HG02870 (cell line): ENCODE measurements at regions not wholly inside any gene's neighbourhood (a gene's known extent, or its start where the extent isn't known, plus 50 kb on each side); places are given as distances from the start of the nearest gene placed in this dataset.
"Not testable (repeated sequence)": the region's sequence is repeated elsewhere in the genome, so short reads cannot be mapped to it uniquely, and the experiment has no call there.

Source experiments
- ATAC-seq: cut with Tn5 transposase; IDR thresholded peaks from one replicate; pipeline ENCODE4 v1.9.1; 2021; ENCODE audit warnings: mild to moderate bottlenecking, moderate library complexity; ENCODE audit not compliant: unreplicated experiment

DNA sequence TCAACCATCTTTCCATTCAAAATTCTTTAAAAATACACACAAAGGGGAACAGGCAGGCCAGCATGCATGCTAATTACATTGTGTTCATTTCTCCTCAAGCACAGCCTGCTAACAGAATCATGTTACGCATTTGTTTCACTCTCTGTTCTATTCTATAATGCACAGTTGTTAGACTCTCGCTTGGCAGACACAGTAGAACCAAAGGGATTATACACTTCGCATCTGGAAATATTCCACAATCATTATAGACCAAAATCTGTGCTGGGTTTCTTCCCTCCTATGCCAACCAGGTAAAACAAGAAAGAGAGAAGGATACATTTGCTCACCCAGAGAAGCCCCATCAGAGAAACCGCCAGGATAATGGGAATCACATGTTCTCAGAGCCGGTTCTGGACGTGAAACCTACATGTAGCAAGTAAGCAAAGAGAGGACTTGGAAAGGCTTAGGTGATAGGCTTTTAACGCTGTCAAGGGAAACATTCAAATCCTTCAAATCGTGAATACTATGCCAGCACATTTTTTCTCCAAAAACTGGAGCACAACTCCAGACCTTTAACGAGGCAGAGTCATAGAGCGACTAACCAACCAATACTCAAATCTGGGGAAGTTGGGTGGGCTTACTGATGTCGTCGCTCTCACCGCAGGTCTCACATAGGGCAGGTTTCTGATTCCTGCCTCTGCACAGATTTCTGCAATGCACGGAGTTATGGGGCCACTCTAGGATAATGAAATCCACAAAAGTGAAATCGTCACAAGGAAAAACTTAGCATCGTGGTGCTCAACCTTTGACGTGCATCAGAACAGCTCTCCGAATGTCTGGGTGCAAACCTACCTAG lies 380.5 kb upstream of the AUTS2 start:
- no peak for ATAC-seq

DNA sequence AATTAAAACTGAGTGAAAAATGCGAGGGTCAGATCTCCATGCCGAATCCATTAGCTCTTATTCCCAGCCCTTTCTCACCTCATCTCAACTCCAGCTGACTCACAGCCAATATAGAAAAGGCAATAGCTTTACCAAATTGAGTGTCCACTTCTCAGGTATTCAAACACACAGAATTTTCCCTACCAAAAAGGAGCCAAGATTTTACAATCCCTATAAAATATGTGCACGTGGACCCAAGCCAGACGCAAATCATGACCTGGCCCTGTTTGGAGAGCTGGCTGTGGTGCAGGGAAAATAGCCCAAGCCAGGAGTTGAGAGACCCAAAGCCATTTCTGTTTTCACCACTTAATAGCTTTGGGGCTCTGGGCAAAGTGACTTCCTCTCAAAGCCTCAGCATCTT lies 379.7 kb upstream of the AUTS2 start:
- ATAC-seq = no peak

DNA sequence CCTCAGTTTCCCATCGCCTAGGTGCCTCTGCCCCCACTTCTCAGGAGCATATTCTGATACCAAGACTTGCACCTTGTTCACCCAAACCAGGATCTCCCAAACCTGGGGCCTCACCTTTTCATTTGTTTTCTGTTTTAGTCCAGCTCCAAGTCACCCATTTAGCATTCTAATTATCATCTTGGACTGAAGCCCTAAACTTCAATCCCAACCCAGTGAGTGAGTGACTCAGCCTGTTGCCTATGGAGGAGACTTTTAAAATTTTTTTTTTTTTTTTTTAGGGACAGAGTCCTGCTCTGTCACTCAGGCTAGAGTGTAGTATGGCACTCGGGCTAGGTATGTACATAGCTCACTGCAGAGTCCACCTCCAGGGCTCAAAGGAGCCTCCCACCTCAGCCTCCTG lies 378.9 kb upstream of the AUTS2 start:
- ATAC-seq = no peak

DNA sequence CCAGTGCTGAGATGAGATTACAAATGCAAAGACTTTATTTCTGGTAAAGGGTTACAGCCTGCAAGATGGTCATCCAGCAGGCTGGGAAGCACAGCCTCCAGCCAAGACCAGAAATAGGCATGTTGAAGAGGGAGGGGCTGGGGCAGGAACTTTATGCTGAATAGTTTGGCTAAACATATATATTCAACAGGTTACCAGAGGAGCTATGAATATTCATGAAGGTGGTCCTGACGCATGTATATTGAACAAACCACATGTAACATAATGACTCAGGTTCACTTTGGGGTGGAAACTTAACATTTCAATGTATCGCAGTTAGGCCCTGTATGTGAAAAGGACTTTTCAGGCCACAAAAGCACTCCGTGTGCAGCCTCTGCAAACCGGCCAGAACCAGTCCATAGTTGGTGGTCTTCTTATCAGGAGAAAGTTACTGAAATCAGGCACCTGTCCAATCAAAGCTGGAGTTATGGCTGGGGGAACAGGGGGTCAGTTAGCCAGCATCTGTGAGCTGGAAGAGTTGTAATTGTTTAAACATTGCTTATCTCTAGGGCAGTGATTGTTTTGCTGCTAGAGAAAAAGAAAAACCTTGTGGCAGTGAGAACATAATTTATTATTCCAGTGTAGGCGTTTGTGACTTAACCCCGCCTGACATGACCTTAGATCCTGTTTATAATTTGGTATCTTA lies 372.9 kb upstream of the AUTS2 start:
- no peak for ATAC-seq

DNA sequence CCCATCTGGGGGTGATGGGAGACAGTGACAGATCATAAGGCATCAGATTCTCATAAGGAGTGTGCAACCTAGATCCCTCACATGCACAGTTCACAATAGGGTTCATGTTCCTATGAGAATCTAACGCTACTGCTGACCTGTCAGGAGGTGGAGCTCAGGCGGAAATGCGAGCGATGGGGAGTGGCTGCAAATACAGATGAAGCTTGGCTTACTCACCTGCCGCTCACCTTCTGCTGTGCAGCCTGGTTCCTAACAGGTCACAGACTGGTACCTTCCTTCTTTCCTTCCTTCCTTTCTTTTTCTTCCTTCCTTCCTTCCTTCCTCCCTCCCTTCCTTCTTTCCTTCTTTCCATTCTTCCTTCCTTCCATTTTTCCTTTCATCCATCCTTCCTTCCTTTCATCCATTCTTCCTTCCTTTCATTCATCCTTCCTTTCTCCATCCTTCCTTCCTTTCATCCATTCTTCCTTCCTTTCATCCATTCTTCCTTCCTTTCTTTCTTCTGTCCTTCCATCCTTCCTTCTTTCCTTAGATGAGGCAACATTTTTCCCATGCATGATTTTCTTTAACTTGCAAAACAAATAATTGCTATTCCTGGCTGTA lies 370.0 kb upstream of the AUTS2 start:
- ATAC-seq = no peak

DNA sequence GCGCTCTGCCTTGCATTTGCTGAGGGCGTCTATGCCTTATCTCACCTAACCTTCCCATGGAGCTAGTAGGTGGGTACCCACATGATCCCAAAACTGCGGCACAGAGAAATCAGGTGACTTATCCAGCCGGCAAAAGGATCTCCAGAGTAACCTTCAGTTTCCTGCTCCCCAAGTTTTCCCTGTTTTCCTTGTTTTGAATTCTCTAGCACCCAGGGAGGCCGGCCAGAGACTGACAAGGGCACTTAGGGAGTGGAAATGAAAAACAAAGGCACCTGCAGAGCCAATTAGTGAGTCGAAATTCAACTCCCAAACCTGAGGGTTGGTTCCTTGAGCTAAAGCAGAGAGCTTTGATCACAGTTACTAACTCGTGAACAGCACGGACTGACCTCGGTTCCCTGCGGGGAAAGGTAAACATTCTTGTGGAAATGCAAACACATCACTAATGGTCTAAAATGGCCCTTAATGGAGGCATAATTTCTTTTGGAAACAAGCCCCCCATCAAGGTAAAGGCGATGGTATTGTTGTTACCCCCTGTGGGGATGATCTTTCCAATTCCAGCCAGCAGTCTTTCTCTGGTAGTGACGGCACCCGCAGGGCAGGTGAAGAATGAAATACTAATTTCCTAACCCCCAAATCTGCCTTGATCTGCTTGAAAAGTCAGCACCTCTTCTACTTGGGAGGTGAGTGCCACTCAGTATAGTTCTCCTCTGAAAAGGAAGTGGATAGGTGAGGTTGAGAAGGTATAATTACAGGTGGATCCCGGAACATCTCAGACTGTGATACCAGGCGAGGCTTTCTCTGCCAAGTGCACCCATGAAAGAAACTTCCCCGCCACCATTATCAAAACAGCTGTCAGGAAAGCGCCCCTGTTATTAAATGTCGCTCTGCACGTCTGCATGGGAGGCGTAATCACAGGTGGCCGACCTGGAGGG lies 365.6 kb upstream of the AUTS2 start:
- no peak for ATAC-seq

DNA sequence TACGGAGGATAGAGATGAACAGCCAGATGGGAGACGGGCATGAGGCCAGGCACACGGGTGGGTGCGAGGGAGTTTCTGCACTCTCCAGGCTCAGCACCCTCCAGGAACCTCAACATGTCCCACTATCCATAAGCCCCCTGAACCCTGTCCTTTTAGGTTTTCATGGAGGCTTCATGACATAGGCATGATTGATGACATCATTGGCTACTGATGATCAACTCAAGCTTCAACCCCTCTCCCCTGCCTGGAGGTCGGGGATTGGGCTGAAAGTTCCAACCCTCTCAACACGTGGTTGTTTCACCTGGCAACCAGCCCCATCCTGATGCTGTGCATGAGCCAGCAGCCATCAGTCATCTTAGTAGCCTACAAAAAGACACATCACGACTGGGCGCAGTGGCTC lies 360.7 kb upstream of the AUTS2 start:
- no peak for ATAC-seq

DNA sequence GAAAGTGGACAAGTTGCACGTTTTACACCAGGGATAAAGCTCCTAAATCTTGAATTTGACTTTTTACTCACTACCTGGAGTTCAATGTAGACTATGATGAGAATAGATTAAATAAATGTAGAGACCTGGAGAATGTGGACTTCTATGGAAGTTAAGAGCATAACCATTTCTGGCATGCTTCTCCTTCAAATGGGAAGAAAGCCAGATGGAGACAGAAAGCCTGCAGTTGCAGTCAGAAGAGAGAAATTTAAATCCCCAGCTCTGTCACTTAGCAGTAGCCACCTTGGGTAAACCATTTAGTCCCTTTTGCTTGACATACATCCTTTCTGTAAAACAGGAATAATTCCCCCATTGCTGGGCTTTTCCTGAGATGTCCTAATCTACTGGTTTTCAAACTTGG lies 355.3 kb upstream of the AUTS2 start:
- ATAC-seq = no peak

DNA sequence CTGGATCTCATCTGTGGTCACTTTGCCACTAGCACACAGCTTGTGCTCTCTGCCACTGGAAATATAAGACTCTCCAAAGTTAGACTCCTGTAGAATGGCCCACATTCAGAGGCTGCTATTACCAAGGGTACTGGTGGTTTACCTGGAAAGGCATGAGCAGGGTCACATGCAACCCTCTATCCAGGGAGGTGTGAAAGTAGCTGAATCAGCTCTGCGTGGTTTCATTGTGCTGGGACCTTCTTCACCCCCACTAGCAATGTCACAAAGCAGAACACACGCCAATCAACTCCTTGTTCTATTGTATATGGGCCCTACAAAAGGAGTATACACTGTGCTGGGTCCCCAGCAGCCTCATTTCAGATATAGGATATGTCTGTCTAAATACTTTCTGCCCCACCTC lies 353.6 kb upstream of the AUTS2 start:
- no peak for ATAC-seq

DNA sequence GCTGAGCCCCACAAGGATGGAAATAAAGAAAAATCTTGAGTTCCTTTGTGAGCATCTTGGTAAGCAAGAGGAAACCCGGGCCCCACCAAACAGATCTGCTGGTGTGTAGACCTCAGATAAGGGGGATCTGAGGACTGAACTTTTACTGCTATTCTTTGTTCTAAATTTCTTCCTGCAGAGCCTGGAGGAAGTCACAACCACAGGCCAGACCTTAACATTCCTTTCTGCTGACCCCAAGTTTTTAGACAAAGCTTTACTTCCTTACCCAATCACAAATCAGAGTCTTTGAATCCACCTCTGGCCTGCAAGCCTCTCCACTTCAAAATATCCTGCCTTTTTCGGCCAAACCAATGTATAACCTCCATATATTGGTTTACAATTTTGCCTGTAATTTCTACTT lies 352.6 kb upstream of the AUTS2 start:
- no peak for ATAC-seq

DNA sequence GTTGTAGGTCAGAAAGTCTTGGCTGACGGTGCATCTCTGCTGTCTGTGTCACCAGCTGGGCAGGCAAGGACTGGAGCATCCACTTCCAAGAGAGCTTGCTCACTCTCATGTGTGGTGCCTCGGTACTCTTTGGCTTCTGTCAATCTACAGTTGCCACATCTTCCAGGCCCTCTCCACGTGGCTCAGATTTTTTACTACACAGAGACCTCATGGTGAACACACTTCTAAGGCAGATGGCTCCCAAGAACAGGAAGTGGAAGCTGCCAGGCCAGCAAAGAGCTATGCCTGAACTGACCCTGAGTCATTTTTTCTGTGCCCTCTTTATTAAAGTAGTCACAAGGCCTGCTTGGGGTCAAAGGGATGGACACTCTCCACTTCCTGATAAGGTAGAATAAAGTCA lies 351.5 kb upstream of the AUTS2 start:
- ATAC-seq = no peak

DNA sequence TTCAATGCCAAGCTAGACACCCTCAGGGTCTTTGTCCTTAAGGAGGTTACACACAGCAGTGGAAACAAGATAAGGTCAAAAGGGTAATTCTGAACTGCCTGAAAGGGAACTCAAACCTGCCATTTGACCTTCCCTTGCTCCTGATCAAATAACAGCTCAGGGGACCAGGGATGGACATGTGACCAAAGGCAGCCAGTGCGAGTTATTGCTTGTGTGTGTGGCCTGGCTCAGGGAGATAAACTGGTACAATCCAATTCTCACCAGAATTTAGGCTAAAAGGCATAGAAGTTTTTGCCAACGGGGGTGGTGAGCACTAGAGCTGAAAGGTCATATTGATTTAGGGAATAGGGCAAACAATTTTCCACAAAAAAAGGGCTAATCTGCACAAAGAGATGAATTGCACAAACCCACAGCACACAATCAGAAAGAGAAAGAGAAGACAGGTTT lies 349.9 kb upstream of the AUTS2 start:
- not testable (repeated sequence) for ATAC-seq

DNA sequence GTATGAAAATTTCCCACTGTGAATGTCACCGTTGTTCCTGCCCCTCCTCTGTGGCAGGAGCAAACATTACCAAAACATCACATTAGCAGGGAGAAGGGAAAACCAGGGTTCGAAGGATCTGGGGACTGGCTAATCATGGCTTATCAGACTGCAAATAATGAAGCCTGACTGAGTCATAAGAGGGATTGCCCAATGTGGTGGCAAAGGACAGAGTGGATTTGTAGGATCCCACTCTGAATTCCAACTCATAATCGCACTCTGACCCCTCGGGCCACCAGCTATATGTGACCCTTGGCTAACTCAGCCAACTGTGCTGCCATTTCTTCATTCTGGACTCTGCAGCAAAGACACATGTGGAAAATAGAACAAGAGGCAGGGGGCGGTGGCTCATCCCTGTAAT lies 347.3 kb upstream of the AUTS2 start:
- ATAC-seq = no peak

DNA sequence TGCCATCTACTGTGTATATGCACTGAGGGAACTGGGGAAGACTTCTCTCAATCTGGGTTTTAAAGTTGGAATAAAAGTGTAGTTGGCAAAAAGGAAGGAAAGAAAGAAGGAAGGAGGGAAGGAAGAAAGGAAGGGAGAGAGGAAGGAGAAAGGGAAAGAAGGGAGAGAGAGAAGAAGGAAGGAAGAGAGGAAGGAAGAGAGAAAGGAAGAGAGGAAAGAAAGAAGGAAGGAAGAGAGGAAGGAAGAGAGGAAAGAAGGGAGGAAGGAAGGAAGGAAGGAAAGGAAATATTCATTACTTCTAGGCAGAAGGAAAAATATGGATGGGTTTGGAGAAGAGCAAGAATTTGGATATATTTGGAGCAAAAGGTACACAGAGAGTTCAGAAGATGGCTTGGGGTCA lies 343.6 kb upstream of the AUTS2 start:
- ATAC-seq = no peak

DNA sequence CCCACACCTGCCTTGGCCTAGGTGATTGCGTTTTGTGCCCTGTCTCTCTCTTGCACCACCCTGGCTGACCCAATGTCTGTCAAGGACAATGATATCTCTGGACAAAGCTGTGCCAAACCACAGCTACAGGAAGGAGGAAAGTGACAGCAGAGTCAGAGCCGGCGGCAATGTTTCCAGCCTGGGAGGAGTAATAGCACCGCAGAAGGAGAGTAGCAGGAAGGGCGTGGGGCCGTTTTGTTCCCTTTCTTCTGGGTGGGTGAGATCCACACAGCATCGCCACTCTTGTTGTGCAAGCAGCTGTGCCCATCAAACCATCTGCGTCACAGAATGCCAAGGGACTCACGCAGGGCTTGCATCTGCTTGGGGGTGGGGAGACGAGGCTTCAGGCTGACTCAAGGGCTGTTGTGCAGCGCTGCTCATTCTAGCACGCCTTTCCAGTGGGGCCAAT lies 341.6 kb upstream of the AUTS2 start:
- ATAC-seq = no peak

DNA sequence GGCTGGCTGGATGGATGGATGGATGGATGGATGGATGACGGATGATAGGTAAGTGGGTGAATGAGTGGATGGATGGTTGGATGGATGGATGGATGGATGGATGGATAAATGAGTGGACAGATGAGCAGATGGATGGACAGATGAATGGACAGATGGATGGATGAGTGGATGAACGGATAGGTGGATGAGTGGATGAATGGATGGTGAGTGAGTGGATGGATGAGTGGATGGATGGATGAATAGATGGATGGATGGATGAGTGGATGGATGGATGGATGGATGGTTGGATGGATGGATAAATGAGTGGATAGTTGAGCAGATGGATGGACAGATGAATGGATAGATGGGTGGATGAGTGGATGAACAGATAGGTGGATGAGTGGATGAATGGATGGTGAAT lies 340.7 kb upstream of the AUTS2 start:
- no peak for ATAC-seq

DNA sequence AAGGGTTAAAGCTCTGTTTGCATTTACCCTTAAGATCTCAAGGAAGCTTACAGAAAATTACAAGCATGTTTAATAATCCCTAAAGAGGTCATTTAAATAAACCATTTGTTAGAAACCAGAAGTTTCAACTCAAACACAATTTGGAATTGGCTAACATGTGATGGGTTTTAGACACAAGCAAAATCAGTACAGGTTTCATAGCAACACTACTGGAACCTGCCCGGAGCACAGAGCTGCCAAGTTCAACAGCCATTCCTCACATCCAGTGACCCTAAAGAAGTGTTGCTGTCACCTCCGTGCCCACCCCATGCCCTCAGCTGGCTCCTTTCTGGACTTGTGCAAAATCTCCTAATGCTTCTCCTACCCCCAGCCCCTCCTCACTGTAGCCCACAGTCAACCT lies 338.8 kb upstream of the AUTS2 start:
- no peak for ATAC-seq

DNA sequence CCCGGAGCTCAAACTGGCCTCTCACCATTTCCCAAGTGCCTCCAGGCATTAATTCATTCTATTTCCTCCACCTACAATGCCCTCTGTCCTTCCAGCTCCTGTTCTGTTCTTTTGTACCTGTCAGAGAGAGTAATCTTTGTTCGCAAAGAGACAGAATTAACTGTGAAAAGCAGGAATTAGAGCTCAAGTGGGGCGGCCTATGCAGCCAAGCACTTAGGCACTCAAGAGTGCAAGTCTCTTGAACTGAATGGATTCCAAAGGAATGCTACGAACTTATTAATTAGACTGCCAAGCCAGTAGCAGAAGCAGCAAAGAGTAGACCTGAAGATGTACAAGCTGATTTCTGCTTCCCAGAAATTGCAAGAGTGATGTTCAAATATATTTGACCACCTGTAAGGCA lies 338.3 kb upstream of the AUTS2 start:
- no peak for ATAC-seq

DNA sequence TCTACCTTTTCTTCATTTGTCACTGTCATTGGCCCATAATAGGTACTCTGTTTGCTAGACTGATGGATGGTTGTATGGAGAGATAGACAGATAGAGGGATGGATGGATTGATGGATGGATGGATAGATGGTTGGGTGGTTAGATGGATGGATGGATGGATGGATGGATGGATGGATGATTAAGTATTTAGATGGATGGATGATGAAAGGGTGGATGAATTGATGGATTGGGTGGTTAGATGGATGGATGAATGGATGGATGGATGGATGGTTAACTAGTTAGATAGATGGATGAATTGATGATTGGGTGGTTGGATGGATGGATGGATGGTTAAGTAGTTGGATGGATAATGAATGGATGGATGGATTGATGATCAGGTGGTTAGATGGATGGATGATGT lies 334.7 kb upstream of the AUTS2 start:
- ATAC-seq = no peak

DNA sequence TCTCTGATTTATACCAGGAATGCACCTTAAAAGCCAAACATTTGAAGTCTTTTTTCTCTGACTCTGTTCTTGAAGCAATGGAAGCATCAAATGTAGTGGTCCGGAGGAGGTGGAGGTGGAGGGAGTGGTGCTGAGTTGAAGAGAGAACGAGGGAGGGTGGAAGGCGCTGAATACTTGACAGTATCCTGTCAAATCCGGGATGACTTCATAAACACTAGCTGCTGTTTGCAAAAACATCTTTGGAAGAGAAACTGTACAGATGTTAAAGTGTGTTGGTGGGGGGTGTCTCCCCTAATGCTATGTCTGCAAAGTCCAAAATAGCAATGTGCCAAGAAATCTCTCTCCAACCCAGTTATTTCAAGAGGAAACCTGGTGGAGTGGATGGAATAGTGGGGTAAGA lies 328.5 kb upstream of the AUTS2 start:
- no peak for ATAC-seq

DNA sequence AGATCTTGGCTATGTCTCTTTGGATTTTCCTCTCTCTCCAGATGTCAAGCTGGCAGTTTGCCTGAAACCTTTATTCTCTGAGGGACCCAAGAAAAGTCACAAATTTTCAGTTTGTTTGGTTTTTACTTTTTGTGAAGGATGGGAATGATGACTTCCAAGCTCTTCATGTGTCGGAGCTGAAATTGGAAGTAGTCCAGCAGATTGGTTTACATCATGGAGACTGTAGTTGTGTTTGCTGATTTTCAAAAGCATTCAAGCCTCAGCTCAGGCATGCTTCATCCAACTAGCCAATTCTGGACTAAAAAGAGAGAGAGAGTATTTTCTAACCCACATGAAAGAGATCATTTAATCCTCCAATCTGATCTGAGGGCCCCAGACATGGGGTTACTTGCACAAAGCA lies 326.2 kb upstream of the AUTS2 start:
- no peak for ATAC-seq
